ENCODE measurements at regions not wholly inside any gene's neighbourhood (a gene's known extent, or its start where the extent isn't known, plus 50 kb on each side); places are given as distances from the start of the nearest gene placed in this dataset.
"Not testable (repeated sequence)": the region's sequence is repeated elsewhere in the genome, so short reads cannot be mapped to it uniquely, and the experiment has no call there.

DNA sequence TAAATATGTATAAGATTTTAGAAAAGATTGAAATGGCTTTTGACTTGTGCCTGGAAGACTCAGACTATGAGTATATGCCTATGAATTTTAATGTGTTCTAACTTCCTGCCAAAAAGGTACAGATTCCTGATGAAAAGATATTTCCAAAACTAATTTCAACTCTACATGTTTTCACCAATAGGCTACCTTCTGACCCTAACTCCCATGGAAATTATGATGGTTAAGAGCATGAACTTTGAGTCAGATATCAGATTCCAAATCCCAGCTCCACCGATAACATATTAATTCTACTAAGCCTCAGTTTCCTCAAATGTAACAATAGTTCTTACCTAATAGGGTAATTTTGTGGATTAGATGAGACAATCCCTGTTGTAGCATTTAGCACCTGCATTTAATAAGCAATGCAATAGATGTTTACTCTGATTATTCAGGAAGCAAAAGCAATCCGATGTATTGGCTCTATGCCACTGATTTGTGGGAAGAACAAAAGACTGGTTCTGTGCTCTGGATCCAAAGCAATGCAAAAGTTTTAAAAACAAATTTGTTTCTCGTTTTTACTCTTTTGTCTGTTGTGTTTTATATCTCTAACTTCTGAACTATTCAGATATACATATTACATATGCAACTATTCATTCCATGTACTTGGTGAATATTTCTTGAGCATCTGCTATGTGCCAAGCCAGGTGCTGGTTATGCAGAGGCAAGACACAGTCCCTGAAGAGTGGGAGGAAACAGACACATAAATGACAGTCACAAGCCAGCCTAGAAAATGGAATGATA is 115.4 kb downstream of the GATA6 start:
- no peak for DNase-seq (ENCODE audit: low read depth in 2 of 2)

DNA sequence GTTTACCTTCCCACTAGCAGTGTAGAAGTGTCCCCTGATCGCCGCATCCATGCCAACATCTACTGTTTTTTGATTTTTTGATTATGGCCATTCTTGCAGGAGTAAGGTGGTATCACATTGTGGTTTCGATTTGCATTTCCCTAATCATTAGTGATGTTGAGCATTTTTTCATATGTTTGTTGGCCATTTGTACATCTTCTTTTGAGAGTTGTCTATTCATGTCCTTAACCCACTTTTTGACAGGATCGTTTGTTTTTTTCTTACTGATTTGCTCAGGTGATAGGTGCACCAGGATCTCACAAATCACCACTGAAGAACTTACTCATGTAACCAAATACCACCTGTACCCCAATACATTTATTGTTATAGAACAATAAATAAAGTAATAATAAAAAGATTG is 114.5 kb downstream of the GATA6 start:
- not testable (repeated sequence) for DNase-seq (ENCODE audit: low read depth in 2 of 2)

DNA sequence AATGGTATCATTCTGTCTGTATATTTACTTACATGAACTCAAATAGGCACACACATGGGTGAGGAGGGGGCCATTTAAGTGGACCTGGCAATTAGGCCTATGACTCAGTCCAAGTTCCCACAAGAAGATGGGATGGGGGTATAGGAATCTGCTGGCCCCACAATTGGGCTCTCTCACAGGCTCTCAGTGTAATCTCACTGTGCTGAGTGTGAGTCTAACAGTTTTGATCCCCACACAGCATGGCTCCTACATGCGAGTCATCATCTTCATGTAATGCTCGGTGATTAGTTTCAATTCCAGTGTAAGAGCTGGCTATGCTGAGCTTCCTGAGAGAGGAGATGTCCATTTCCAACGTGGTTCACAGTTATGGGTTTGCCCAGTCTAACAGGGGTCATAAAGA is 114.0 kb downstream of the GATA6 start:
- no peak for DNase-seq (ENCODE audit: low read depth in 2 of 2)

DNA sequence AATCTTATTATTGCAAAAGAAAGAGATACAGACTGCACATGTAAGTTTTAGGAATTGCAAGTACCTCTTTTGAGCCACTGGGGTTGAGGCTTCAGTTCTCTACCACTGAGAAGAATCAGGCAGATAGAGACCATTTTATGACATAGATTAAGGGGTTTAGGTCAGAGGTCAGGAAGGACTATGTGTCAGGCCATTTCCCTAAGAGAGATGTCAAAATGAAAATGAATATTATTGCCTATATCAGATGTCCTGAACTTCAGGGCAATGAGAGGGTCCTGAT is 113.7 kb downstream of the GATA6 start:
- no peak for DNase-seq (ENCODE audit: low read depth in 2 of 2)

DNA sequence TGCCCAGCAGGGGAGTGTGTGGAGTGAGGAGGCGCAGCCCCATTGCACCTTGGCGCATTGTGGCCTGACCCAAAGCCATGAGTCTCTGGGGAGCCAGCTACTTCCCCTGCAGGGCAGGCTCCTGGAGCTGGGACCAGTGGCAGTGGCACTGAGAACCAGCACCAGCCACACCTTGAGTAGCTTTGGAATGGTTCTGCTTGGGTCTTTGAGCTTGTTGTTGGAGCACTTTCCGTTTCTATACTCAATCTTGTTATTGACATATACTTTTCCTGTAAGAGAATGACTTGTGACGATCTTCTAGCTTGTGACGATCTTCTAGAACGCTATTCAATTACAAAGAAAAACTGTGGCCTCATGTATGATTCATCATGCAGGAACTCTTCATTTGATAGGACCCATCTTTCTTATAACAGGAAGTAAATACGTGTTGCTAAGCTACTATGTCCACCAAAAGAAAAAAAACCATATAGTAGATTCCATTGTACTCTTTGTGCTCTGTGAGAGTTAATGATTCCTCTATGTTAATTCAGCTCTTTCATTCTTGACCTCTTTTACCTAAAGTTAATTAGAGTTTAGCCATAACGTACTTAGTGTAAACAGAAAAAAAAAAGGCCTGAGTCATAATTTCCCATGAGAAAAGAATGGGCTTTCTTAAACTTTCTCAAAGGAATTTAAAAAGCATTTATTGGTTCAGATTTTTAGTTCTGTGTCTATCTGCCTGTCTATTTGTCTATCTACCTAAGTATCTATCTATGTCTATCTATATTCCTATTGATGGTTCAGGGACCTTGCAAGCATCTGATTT is 113.1 kb downstream of the GATA6 start:
- no peak for DNase-seq (ENCODE audit: low read depth in 2 of 2)

DNA sequence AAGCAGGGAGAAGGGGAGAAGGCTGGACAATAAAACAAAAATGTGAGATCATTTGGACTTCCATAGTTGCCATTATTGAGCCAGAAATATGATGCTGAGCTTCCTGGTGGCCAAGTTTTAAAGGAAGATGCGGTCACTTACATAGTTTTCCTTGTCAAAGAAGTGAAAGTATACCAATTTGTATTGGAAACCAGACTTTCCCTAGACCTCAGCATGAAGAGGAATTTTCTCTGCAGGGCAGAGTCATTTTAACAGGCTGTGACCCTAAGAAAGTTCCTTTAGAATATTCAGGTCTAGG is 111.0 kb downstream of the GATA6 start:
- no peak for DNase-seq (ENCODE audit: low read depth in 2 of 2)

DNA sequence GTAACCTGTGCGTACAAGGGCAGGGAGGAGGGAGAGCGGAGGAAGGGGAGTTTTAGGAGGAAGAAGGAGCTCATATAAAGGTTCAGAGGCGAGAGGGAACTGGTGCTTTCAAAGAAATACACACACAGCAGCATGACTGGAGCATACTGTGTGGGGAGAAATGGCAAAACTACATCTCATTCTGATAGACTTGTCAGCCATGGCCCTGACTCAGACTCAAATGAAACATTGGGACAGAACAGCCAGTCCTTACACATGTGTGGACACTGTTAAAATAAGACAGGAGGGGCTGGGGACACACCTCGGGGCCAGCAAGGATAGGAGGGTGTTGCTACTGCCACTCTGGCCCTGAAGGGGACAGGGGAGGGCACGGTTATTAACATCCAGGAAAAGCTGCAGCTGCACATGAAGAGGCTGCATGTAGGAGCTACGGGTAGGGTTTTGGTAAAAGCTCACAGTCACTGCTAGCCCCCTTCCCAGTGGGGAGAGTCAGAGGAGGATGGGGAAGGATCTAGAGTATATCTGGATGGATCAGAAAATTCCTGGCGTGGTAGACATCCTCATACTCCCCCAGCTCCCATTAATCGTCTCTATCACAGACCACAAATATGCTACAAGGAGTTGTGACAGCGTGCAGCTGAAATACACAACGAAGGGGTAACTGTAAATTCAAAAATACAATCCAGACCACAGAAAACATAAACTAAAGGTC is 110.5 kb downstream of the GATA6 start:
- DNase-seq (ENCODE audit: low read depth in 2 of 2) = no peak

DNA sequence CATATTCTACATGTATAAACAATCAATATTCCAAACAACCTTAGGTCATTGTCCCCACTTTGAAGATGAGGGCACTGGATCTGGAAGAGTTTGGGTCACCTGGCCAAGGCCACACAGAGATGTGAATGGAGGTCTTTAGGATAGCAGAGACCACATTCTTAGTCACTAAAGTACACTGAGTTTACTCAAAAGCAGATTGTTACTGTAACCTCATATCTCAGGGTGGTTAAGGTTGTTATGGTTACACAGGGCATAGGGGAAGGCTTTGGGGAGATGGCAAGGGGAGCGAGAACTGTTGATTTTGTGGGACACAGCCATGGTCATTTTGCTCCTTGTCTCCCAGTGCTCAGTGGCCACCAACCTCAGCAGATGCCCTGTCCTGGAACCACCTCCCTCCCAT is 109.4 kb downstream of the GATA6 start:
- DNase-seq (ENCODE audit: low read depth in 2 of 2) = no peak

DNA sequence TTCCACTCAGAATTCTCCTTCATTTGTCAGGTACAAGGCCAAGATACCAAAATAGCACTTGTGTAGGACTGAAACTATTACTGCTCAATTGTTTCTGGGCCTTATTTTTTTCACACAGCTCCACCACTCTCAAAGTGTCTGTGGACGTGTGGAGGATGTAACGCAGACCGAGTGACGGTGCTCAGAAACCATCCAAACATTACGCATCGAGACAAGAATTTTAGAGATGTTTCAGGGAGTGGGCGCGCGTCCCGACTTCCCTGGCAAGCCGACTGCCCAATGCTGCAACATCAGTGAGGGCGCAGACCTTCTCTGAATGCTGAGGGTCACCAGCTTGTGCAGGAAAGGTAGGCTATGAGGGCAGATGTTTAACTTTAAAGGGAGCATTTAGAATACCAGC is 108.4 kb downstream of the GATA6 start:
- DNase-seq (ENCODE audit: low read depth in 2 of 2) = no peak

DNA sequence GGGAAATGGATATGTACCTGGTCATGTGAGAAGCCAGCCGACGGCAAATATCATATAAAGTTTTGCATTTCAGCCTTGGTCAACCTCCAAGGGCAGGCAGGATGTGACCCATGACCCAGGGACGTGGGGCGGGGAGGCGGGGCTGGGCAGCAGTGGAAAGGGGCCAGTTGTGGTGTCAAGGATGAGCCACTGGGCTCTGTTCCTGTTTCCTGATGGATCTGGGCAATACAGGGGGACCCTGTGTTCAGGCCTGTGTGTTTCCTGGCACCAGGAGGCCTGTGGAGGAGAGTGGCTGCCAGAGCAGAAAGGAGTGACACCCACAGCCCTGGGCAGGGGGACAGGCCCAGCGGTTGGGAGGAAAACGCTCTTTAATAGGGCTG is 106.9 kb downstream of the GATA6 start:
- DNase-seq (ENCODE audit: low read depth in 2 of 2) = no peak

DNA sequence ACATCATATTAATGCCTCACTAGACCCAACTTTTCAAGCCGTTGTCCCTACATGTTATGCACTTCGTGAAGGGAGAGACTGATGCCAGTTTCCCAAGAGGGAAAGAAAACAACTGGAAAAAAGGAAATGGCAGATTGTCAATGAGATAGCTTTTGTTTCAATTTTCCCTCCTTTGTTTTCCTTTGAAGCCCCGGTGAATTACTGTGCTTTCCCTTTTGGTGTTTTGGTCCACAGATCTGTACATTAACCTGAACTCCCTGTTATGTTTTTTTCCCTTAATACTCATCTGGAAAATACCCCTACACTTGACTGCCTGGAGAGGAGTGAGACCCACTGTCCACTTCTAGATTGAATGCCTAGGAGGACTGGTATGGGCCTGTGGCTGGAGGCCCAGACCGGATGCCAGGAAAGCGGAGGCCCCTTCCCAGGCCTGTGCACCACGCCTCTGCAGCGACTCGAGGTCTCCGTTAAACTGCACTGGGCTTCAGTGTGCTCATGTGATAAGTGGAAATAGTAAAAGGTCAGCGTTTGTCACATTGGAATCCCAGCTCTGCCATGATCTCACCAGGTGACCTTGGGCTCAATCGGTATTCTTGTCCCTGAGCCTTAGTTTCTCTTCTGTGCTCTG is 106.4 kb downstream of the GATA6 start:
- DNase-seq (ENCODE audit: low read depth in 2 of 2) = no peak

DNA sequence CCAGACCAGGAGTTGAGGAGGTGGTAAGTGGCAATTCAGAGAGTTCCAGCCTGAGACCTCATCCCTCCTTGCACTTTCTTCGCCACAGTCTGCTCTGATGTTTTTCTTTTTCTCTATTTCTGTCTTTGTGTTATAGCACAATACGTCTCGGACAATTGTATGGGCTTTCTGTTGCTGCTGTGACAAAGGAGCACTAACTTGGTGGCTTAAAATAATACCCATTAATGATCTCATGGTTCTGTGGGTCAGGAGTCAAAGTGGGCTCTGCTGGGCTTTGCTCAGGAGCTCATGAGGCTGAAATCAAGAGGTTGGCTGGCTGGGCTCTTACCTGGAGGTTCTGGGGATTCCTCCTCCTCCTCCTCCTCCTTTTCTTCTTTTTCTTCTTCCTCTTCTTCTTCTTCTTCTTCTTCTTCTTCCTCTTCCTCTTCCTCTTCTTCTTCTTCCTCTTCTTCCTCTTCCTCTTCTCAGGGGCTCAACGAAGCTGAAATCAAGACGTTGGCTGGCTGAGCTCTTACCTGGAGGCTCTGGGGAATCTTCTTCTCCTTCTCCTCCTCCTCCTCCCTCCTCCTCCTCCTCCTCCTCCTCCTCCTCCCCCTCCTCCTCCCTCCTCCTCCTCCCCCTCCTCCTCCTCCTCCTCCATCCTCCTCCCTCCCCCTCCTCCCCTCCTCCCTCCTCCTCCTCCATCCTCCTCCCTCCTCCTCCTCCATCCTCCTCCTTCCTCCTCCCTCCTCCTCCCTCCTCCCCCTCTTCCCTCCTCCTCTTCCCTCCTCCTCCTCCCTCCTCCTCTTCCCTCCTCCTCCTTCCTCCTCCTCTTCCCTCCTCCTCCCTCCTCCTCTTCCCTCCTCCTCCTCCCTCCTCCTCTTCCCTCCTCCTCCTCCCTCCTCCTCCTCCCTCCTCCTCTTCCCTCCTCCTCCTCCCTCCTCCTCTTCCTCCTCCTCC is 104.0 kb downstream of the GATA6 start:
- no peak for DNase-seq (ENCODE audit: low read depth in 2 of 2)

DNA sequence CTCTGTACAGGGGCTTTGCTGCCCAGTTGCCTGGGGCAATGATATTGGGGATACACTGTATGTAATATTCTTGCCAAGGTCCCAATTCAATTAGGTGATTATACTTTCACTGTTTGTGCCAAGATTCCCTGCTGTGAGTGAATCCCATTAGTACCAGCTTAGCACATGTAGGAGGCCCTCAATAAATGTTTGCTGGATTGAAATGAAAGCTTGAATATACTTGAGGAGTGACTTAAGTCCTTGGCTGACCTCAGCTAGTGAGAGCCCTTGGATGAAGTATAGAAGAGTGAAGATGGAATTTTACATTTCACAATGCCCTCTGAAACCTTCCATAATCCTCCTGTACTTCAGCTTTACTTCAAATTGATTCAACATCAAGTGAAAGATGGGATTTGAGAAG is 102.9 kb downstream of the GATA6 start:
- no peak for DNase-seq (ENCODE audit: low read depth in 2 of 2)

DNA sequence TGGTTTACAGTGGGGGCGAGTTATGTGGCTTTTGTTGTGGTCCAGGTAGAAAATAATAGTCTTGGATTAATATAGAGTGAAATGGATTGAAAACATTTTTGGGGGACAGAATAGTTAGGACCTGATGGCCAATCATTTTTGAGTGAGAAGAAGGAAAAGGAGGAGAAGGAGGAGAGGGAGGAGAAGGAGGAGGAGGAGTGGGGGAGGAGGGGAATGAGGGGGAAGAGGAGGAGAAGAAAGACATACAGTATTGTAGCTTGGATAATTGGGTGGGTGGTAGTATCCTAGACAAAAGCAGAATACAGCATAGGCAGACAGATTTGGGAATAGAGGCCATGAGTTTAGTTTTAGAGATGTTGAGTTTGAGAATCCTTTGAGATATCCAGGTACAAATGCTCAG is 101.6 kb downstream of the GATA6 start:
- no peak for DNase-seq (ENCODE audit: low read depth in 2 of 2)

DNA sequence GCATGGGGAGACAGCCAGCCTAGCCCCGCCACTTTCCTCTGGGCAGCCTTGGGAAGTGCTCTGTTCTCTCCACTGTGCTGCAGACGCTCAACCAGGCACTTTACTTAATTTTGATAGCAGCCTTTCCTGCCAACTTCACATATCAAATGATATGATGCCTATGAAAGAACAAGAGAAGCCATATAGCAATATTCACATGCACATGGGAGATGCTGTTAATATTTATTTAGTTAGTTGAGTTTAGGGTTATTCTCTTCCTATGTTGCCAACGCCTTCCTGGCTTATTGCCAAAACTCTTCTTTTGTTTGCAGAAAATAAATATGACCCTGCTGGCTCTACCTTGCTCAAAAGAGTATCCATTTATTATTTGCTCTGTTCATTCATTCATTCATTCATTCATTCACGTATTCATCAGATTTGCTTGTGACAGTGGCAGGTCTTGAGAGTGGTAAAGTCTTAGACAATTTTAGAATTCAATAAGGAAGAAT is 99.3 kb downstream of the GATA6 start:
- no peak for DNase-seq (ENCODE audit: low read depth in 2 of 2)

DNA sequence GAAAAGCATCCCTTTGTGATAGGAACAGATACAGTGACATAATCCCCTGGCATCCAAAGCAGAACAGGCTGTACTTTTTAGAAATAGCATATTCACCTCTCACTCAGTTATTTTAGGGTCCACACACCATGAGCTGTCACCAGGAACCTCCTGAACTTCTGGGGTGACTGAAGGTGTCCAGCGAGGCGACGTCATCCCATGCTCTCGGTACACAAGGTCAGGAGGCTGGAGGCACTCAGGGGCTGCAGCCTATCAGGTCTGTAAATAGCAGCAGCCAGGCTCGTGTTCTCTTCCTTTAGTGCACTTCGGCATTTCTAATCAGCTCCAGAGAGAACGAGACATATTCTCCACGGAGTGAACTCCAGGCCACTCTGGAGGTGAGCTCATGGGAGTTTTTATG is 98.3 kb downstream of the GATA6 start:
- DNase-seq (ENCODE audit: low read depth in 2 of 2) = no peak

DNA sequence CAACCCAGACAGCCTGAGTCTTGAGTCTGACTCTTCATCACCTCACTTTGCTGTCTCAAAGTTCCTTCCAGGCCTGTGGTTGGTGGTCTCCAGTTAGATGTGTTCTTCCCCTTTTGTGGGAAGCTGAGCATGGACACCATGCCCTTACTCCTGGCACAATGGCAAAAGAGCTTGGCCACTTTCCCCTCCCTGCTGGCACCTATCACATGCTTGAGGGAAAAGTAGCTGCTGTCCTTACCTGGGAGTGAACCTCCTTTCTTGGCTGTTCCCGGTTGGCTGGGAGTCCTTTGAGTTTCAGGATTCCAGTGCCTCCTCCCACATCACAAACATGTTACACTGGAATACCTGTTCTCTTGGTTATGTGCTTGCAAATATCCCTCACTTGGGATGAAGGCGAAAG is 97.8 kb downstream of the GATA6 start:
- no peak for DNase-seq (ENCODE audit: low read depth in 2 of 2)

DNA sequence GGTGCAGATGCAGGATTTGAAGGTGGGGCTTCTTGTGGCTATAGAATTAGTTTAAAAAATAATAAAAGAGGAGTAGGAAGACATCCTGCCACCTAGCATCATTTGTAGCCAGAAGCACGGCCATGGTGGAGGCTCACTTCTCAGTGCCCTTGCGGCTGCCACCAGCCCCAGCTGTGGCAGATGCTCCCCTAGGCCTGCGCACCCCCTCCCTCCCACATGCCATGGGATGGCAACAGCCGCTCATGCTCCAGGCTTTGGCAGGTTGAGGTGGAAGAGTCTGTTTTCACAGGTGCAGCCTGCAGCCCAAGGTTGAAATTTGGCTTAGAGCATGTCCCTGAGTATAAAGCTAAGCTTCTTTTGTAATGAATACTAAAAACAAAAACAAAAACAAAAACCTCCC is 96.4 kb downstream of the GATA6 start:
- no peak for DNase-seq (ENCODE audit: low read depth in 2 of 2)

DNA sequence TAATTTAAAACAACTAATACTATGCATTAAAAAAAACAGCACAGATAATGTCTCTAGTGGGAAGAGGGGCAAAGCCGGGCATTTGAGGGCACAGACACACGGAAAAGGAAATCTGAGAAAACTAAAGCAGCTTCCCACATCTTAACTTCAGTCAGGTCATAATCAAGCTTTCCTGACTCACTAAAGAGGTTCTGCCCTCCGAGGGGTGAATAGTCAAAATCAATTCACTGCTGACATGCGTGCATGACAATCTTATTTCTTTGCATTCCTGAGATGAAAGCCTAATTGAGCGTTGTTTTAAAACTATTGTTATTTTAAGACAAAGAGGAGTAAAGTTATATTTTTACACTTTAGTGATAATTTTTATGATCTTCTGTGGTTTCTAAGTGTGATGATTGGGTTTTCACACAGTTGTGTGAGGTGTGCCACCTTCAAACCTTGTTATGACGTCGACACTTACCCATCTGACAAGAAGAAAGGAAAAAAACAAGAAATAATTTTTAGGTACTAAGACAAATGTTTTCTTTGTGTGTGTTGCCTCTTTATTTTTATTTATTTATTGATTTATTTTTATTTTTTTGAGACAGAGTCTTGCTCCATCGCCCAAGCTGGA is 90.9 kb downstream of the GATA6 start:
- DNase-seq (ENCODE audit: low read depth in 2 of 2) = no peak

DNA sequence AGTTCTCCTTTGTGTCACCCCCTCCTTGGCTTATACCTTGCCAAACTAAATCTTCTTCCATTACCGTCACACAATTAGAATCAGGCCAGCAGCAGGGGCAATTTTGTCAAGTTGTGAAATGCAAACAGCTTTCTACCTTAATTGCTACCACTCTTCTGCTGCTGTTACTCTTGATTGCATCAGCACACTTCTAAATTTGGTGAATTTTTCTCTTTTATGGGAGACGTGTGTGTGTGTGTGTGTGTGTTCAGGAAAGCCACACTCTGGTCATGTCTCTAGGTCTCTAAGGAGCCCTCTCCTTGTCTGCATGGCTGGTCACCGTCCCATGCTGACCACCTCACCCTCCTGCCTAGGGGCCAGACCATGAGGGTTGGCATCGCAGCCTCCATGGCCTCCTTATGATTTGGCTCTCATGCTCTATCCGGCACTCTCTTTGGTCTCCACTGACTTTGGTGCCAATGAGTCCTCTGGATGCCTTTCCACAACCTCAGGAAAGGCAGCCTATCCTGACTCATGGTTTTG is 87.7 kb downstream of the GATA6 start:
- no peak for DNase-seq (ENCODE audit: low read depth in 2 of 2)

DNA sequence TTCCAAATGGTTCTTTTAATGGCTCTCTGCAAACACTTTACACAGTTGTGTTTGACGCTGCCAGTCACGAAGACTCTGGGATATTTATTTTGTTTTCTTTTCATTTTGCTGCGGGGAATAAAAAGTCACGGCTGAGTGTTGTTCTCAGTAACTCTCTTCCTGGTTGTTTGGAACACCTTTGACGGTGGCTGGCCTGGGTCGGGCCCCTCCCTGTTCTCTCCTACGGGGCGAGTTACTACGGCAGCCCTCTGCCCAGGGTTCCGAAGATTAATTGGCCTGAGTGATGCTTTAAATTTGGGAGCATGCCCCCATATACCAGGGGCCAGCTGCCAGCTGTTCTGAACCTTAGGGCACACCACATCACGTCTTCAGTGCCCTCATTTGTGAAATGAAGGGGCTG is 84.7 kb downstream of the GATA6 start:
- no peak for DNase-seq (ENCODE audit: low read depth in 2 of 2)

All from stimulated activated CD8-positive, alpha-beta memory T cell treated with anti-CD3 and anti-CD28 coated beads, Interleukin-15, amount 100 ng/mL, for 48 hours (primary cell).